Neural progenitor cell (in vitro differentiated cells): ENCODE measurements at regions not wholly inside any gene's neighbourhood (a gene's known extent, or its start where the extent isn't known, plus 50 kb on each side); places are given as distances from the start of the nearest gene placed in this dataset.

Source experiments
- CTCF ChIP-seq: fragments of 200-600 bp; sonication (generic); IDR thresholded peaks from 2 replicates; pipeline ENCODE4 v1.5.1; 2017; ENCODE audit warnings: antibody characterized with exemption, mild to moderate bottlenecking
- EZH2 ChIP-seq: fragments of 200-600 bp; sonication (generic); IDR thresholded peaks from 2 replicates; pipeline ENCODE4 v1.6.1; 2017; ENCODE audit warnings: antibody characterized with exemption, mild to moderate bottlenecking, moderate library complexity
- EZH2phosphoT487 ChIP-seq: fragments of 200-600 bp; sonication (generic); IDR thresholded peaks from 2 replicates; pipeline ENCODE4 v1.6.1; 2017; ENCODE audit warnings: antibody characterized with exemption

GRCh38 chr13:50222569-50223332 lies 207.5 kb downstream of the KCNRG start:
- TF ChIP-seq EZH2 (no peak), CTCF (no peak), EZH2phosphoT487 (no peak)
